Endodermal cell (in vitro differentiated cells): ENCODE measurements at regions not wholly inside any gene's neighbourhood (a gene's known extent, or its start where the extent isn't known, plus 50 kb on each side); places are given as distances from the start of the nearest gene placed in this dataset.

Experiments used
- DNase-seq: peaks from one replicate; pipeline ENCODE4 v3.0.0-alpha.2; 2017
- H3K27ac ChIP-seq: 2 replicates; pipeline ENCODE4 v1.5.1; 2013; ENCODE audit warnings: mild to moderate bottlenecking, low read depth, low read length, moderate library complexity
- H3K27me3 ChIP-seq: 2 replicates; pipeline ENCODE4 v1.6.1; 2013; ENCODE audit warnings: mild to moderate bottlenecking, low read length, moderate library complexity; ENCODE audit not compliant: insufficient read depth, control insufficient read depth, poor library complexity, severe bottlenecking
- H3K36me3 ChIP-seq: 2 replicates; pipeline ENCODE4 v1.7.0; 2013; ENCODE audit warnings: mild to moderate bottlenecking, low read length, moderate library complexity; ENCODE audit not compliant: control insufficient read depth, insufficient read depth
- H3K4me1 ChIP-seq: one replicate; pipeline ENCODE4 v1.7.0; 2013; ENCODE audit warnings: low read length; ENCODE audit not compliant: control insufficient read depth, insufficient read depth
- H3K4me3 ChIP-seq: 2 replicates; pipeline ENCODE4 v1.5.1; 2013; ENCODE audit warnings: mild to moderate bottlenecking, low read length, moderate library complexity
- H3K9ac ChIP-seq: 2 replicates; pipeline ENCODE4 v1.6.1; 2013; ENCODE audit warnings: mild to moderate bottlenecking, low read length, moderate library complexity; ENCODE audit not compliant: poor library complexity, severe bottlenecking; ENCODE audit errors: extremely low read depth
- H3K9me3 ChIP-seq: 2 replicates; pipeline ENCODE4 v1.6.1; 2013; ENCODE audit warnings: mild to moderate bottlenecking, low read length, moderate library complexity; ENCODE audit not compliant: control insufficient read depth
- H3K27ac Mint-ChIP-seq: 2 replicates; pipeline ENCODE4 v1.8.0; 2020; ENCODE audit warnings: mixed read lengths
- H3K27me3 Mint-ChIP-seq: 2 replicates; pipeline ENCODE4 v1.8.0; 2021; ENCODE audit warnings: mild to moderate bottlenecking, mixed read lengths; ENCODE audit not compliant: insufficient read depth
- H3K36me3 Mint-ChIP-seq: 2 replicates; pipeline ENCODE4 v1.8.0; 2020; ENCODE audit warnings: low read depth, mixed read lengths
- H3K4me1 Mint-ChIP-seq: 2 replicates; pipeline ENCODE4 v1.8.0; 2020; ENCODE audit warnings: mixed read lengths
- H3K4me3 Mint-ChIP-seq: 2 replicates; pipeline ENCODE4 v1.8.0; 2020; ENCODE audit warnings: mild to moderate bottlenecking, moderate library complexity, mixed read lengths
- H3K9me3 Mint-ChIP-seq: 2 replicates; pipeline ENCODE4 v1.8.0; 2020; ENCODE audit warnings: mild to moderate bottlenecking, mixed read lengths
- WGBS, 2 experiments: methylation state at CpG; one replicate each; pipeline versions ENCODE4 v1.1.5 to v1.1.7; 2013; ENCODE audit warnings: missing lambda C conversion rate in 2 of 2, mixed read lengths in 1 of 2; ENCODE audit not compliant: insufficient coverage in 1 of 2, insufficient read length in 1 of 2; 5-methylcytosine and 5-hydroxymethylcytosine counted together
- TF ChIP-seq, protein P1 (sequence below): fragments of 200-600 bp; sonication (generic); conservative IDR thresholded peaks from 2 replicates; pipeline ENCODE4 v1.5.0; 2021; ENCODE audit warnings: antibody characterized with exemption, mild to moderate bottlenecking

DNA sequence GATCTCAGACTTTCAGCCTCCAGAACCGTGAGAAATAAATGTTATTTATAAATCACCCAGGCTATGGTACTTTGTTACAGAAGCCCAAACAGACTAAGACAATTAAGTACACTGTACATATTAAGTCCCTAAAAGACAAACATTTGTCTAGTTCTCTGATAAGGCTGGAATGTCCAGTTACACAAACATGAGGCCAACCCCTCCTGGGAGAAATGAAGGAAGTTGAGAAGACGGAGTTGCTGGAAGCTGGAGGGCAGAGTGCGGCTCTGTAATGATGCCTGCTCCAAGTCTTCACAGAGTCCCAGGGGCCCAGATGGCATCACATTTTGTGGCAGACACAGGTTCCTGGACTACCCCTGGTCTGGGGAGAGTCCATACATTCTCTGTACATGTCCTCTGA lies 79.2 kb upstream of the ST8SIA3 start:
- TF ChIP-seq, protein P1, sequence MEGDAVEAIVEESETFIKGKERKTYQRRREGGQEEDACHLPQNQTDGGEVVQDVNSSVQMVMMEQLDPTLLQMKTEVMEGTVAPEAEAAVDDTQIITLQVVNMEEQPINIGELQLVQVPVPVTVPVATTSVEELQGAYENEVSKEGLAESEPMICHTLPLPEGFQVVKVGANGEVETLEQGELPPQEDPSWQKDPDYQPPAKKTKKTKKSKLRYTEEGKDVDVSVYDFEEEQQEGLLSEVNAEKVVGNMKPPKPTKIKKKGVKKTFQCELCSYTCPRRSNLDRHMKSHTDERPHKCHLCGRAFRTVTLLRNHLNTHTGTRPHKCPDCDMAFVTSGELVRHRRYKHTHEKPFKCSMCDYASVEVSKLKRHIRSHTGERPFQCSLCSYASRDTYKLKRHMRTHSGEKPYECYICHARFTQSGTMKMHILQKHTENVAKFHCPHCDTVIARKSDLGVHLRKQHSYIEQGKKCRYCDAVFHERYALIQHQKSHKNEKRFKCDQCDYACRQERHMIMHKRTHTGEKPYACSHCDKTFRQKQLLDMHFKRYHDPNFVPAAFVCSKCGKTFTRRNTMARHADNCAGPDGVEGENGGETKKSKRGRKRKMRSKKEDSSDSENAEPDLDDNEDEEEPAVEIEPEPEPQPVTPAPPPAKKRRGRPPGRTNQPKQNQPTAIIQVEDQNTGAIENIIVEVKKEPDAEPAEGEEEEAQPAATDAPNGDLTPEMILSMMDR = no peak
- peaks cover 8% of the 10 kb centered on the region for H3K4me1 Mint-ChIP-seq

DNA sequence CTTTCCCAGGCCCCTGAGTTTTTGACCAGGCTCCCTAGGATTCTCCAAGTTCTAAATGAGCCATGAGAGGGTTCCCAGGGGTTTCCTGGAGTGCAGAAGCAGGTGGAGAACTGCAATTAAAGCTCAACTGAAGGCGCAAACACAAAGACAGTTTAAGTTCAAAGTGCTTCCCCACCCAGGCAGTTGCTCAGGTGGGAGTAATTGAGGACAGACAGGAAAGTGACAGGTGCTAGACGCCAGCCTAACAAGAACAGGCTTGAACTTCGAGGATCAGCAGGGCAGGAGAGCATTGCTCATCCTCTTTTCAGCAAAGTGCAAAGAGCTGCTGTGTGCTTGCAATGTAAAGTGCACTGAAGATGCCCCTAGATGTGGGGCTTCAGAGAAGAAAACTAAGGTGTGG lies 77.2 kb upstream of the ST8SIA3 start:
- Histone ChIP-seq H3K27ac (no peak overlapping the region), H3K9me3 (no peaks in the 10 kb centered on the region), H3K36me3 (no peaks in the 10 kb centered on the region), H3K27me3 (peaks cover 5% of the 10 kb centered on the region), H3K4me3 (no peak overlapping the region), H3K9ac (no peak overlapping the region), H3K4me1 (peaks cover 3% of the 10 kb centered on the region)
- DNase-seq = no peak
- no peak overlapping the region for H3K27ac Mint-ChIP-seq
- H3K9me3 Mint-ChIP-seq = no peaks in the 10 kb centered on the region
- TF ChIP-seq, protein P1 = no peak
- H3K36me3 Mint-ChIP-seq = no peaks in the 10 kb centered on the region
- WGBS, 2 experiments = 63 to 89% methylated on average over 2 to 3 of the region's 3 CpGs
- peaks cover 8% of the 10 kb centered on the region for H3K4me1 Mint-ChIP-seq
- H3K27me3 Mint-ChIP-seq = peaks cover 4% of the 10 kb centered on the region
- no peak overlapping the region for H3K4me3 Mint-ChIP-seq

More for the DNA sequence above, 79.2 kb upstream of the ST8SIA3 start:
- H3K9me3 ChIP-seq = no peaks in the 10 kb centered on the region
- H3K36me3 ChIP-seq = no peaks in the 10 kb centered on the region
- peaks cover 5% of the 10 kb centered on the region for H3K27me3 ChIP-seq
- peaks cover under 1% of the 10 kb centered on the region for H3K27me3 Mint-ChIP-seq
- peaks cover 3% of the 10 kb centered on the region for H3K4me1 ChIP-seq
- H3K27ac Mint-ChIP-seq = no peak overlapping the region
- 97% methylated on average over 3 of the region's 3 CpGs; no CpG with 5 or more reads in 1 of the 2 experiments for WGBS, 2 experiments
- H3K27ac ChIP-seq = no peak overlapping the region
- H3K4me3 ChIP-seq = no peak overlapping the region
- H3K9me3 Mint-ChIP-seq = no peaks in the 10 kb centered on the region
- no peak overlapping the region for H3K9ac ChIP-seq
- no peak overlapping the region for H3K4me3 Mint-ChIP-seq
- DNase-seq = no peak
- no peaks in the 10 kb centered on the region for H3K36me3 Mint-ChIP-seq

DNA sequence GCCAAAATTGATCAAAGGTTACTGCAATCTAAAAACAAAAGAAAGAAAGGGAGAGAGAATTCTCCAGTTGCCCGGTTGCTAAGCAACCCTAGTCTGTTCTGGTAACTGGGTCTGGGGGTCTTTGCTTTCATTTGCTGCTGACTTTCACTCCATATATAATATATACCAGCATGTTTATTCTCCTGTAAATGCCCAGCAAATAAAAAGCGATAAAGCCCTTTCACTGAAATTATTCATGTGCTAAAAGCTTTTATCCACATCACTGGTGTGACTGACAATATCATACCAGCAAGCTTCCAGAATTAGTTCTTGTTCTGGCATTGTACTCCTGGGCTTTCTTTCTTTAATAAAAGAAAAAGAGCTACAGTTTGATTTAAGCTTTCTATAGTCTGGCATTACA lies 75.5 kb upstream of the ST8SIA3 start:
- H3K27me3 Mint-ChIP-seq = peaks cover 4% of the 10 kb centered on the region
- H3K9ac ChIP-seq = no peak overlapping the region
- peak overlapping the region; percentile 59 for H3K27ac ChIP-seq
- peaks cover 5% of the 10 kb centered on the region for H3K27me3 ChIP-seq
- no peaks in the 10 kb centered on the region for H3K9me3 Mint-ChIP-seq
- no peaks in the 10 kb centered on the region for H3K36me3 ChIP-seq
- TF ChIP-seq, protein P1 = no peak
- no peaks in the 10 kb centered on the region for H3K9me3 ChIP-seq
- H3K27ac Mint-ChIP-seq = no peak overlapping the region
- H3K36me3 Mint-ChIP-seq = no peaks in the 10 kb centered on the region
- no peak for DNase-seq
- 81% methylated on average over 2 of the region's 2 CpGs; no CpG with 5 or more reads in 1 of the 2 experiments for WGBS, 2 experiments
- no peak overlapping the region for H3K4me3 ChIP-seq
- peaks cover 3% of the 10 kb centered on the region for H3K4me1 ChIP-seq
- H3K4me1 Mint-ChIP-seq = peaks cover 8% of the 10 kb centered on the region
- H3K4me3 Mint-ChIP-seq = no peak overlapping the region
